ENCODE measurements at regions not wholly inside any gene's neighbourhood (a gene's known extent, or its start where the extent isn't known, plus 50 kb on each side); places are given as distances from the start of the nearest gene placed in this dataset.

DNA sequence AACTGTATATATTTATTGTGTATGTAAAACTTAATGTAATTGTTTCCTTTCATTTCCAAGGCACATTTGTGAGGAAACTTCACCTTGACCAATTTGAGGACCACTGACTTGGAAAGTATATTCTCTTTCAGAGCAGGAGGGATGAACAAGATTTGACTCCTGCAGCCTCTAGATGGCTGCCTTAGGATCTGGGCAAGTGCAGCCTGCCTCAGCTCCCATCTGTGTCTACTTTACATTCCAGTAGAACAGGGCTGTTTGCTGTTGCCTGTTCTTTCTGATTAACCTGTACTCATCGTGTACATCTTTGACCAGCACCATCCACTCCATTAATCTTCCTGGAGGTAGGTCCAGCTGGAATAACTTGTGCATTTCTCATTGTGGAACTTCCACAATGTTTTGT is 312.8 kb downstream of the HLX start:
- H3K4me1 Mint-ChIP-seq (ENCODE audit: low read depth, unreplicated experiment), result no peaks in the 10 kb centered on the region
- Histone ChIP-seq H3K36me3 (ENCODE audit: control insufficient read depth, insufficient read depth, low read length) (no peaks in the 10 kb centered on the region), H3K9me3 (no peaks in the 10 kb centered on the region), H3K27me3 (replicated peaks; ENCODE audit: control insufficient read depth, insufficient read depth, low read length) (no peaks in the 10 kb centered on the region), H3K4me3 (ENCODE audit: low read depth, low read length) (no peak overlapping the region), H3K4me1 (no peaks in the 10 kb centered on the region)
- H3K27me3 Mint-ChIP-seq (ENCODE audit: insufficient read depth, unreplicated experiment), result no peaks in the 10 kb centered on the region
- ChIA-PET CTCF (no interaction called here), POLR2A (no interaction called here)
- BruUV-seq (replicated peaks), result no TSS peak
- no peak overlapping the region for H3K4me3 Mint-ChIP-seq (ENCODE audit: unreplicated experiment)
- no peak overlapping the region for H3K27ac Mint-ChIP-seq (ENCODE audit: unreplicated experiment)
- no peaks in the 10 kb centered on the region for H3K9me3 Mint-ChIP-seq (ENCODE audit: unreplicated experiment)
- TF ChIP-seq, protein P1, sequence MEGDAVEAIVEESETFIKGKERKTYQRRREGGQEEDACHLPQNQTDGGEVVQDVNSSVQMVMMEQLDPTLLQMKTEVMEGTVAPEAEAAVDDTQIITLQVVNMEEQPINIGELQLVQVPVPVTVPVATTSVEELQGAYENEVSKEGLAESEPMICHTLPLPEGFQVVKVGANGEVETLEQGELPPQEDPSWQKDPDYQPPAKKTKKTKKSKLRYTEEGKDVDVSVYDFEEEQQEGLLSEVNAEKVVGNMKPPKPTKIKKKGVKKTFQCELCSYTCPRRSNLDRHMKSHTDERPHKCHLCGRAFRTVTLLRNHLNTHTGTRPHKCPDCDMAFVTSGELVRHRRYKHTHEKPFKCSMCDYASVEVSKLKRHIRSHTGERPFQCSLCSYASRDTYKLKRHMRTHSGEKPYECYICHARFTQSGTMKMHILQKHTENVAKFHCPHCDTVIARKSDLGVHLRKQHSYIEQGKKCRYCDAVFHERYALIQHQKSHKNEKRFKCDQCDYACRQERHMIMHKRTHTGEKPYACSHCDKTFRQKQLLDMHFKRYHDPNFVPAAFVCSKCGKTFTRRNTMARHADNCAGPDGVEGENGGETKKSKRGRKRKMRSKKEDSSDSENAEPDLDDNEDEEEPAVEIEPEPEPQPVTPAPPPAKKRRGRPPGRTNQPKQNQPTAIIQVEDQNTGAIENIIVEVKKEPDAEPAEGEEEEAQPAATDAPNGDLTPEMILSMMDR (IDR thresholded peaks at IDR 0.05; ENCODE audit: insufficient read depth in 1 of 2, low read depth in 1 of 2, low read length in 1 of 2, severe bottlenecking in 1 of 2, unreplicated experiment in 1 of 2), result no peak
- H3K36me3 Mint-ChIP-seq (ENCODE audit: insufficient read depth, unreplicated experiment), result no peaks in the 10 kb centered on the region
- intact Hi-C loops (cut with micrococcal nuclease; ENCODE audit: unreplicated experiment), result no loop called here
- no peak for DNase-seq

DNA sequence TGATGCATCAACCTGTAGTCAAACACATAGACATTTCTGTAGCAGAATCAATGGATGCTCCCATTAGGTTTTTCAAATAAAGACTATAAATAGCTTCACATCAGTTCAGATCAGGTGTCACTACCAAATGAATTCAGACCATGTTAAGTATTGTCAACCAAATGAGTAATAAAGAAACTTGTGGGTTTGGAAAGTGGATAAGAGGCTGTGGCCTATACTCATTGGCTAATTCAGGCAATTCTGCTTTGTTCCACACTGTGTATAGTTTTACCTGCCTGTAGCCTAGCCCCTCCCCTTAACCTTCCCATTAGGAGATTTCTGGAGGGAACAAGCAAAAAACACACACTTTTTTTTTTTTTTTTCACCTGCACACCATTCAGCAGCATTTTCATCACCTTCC is 321.2 kb downstream of the HLX start:
- Mint-ChIP-seq H3K4me3 (ENCODE audit: unreplicated experiment) (no peak overlapping the region), H3K9me3 (ENCODE audit: unreplicated experiment) (no peaks in the 10 kb centered on the region), H3K4me1 (ENCODE audit: low read depth, unreplicated experiment) (no peaks in the 10 kb centered on the region), H3K36me3 (ENCODE audit: insufficient read depth, unreplicated experiment) (no peaks in the 10 kb centered on the region), H3K27me3 (ENCODE audit: insufficient read depth, unreplicated experiment) (no peaks in the 10 kb centered on the region), H3K27ac (ENCODE audit: unreplicated experiment) (no peak overlapping the region)
- ChIA-PET POLR2A (no interaction called here), CTCF (no interaction called here)
- no peaks in the 10 kb centered on the region for H3K4me1 ChIP-seq
- TF ChIP-seq, protein P1 (IDR thresholded peaks at IDR 0.05; ENCODE audit: insufficient read depth in 1 of 2, low read depth in 1 of 2, low read length in 1 of 2, severe bottlenecking in 1 of 2, unreplicated experiment in 1 of 2), result no peak
- H3K9me3 ChIP-seq, result no peaks in the 10 kb centered on the region
- no peak for DNase-seq
- no peaks in the 10 kb centered on the region for H3K36me3 ChIP-seq (ENCODE audit: control insufficient read depth, insufficient read depth, low read length)
- BruUV-seq (replicated peaks), result no TSS peak
- no peaks in the 10 kb centered on the region for H3K27me3 ChIP-seq (replicated peaks; ENCODE audit: control insufficient read depth, insufficient read depth, low read length)
- no peak overlapping the region for H3K4me3 ChIP-seq (ENCODE audit: low read depth, low read length)
- intact Hi-C loops (cut with micrococcal nuclease; ENCODE audit: unreplicated experiment), result loop anchor here (5.0 kb wide), 1 partner anchor 388 kb away; no protein-coding TSS in a partner anchor

DNA sequence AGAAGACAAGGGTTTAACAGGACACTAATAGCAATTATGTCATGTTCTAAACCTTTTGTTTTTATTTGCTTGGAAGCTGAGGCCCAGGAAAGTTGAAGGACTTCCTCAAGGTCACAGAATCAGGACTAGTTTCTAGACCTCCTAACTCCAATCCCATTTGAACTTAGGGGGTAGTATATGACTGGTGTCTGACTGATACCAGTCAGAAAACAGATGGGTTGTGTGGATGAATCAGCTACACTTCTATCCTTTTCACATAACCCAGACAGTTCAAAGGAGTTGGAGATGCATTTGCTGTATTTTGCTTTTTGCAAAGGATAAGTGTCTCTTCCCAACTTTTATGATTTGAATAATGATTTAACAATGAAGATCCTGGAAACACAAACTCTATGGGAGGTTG is 322.5 kb downstream of the HLX start:
- Histone ChIP-seq H3K27me3 (replicated peaks; ENCODE audit: control insufficient read depth, insufficient read depth, low read length) (no peaks in the 10 kb centered on the region), H3K9me3 (no peaks in the 10 kb centered on the region), H3K36me3 (ENCODE audit: control insufficient read depth, insufficient read depth, low read length) (no peaks in the 10 kb centered on the region), H3K4me1 (no peaks in the 10 kb centered on the region), H3K4me3 (ENCODE audit: low read depth, low read length) (no peak overlapping the region)
- intact Hi-C loops (cut with micrococcal nuclease; ENCODE audit: unreplicated experiment), result loop anchor here (5.0 kb wide), 1 partner anchor 389 kb away; no protein-coding TSS in a partner anchor
- TF ChIP-seq, protein P1 (IDR thresholded peaks at IDR 0.05; ENCODE audit: insufficient read depth in 1 of 2, low read depth in 1 of 2, low read length in 1 of 2, severe bottlenecking in 1 of 2, unreplicated experiment in 1 of 2), result no peak
- ChIA-PET CTCF (no interaction called here), POLR2A (no interaction called here)
- Mint-ChIP-seq H3K4me1 (ENCODE audit: low read depth, unreplicated experiment) (no peaks in the 10 kb centered on the region), H3K27me3 (ENCODE audit: insufficient read depth, unreplicated experiment) (no peaks in the 10 kb centered on the region), H3K27ac (ENCODE audit: unreplicated experiment) (no peak overlapping the region), H3K36me3 (ENCODE audit: insufficient read depth, unreplicated experiment) (no peaks in the 10 kb centered on the region), H3K9me3 (ENCODE audit: unreplicated experiment) (no peaks in the 10 kb centered on the region), H3K4me3 (ENCODE audit: unreplicated experiment) (no peak overlapping the region)
- no TSS peak for BruUV-seq (replicated peaks)
- no peak for DNase-seq

All from Caco-2 (cell line).